ENCODE measurements at regions not wholly inside any gene's neighbourhood (a gene's known extent, or its start where the extent isn't known, plus 50 kb on each side); places are given as distances from the start of the nearest gene placed in this dataset.

DNA sequence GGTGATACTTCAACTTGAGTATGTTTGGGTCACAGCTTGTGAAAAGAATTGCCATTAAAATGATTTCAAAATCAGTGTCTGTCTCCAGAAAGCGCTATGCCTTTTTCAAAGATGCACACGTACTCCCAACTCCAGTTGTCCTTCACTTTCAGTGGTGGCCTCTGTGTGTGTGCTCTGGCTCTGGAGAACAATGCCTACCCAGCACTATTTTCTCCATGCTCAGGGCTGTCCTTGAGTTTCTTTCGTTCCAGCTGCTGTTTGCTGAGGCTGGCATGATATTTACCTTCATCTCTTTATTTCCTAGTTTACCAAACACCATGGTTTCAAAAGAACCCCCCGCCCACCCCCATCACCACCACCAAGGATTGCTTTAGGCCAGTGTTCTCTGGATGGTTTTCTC is 136.8 kb downstream of the QRSL1 start:
- TF ChIP-seq ZNF316 (IDR thresholded peaks at IDR 0.05): no peak
- TF ChIP-seq, protein P1, sequence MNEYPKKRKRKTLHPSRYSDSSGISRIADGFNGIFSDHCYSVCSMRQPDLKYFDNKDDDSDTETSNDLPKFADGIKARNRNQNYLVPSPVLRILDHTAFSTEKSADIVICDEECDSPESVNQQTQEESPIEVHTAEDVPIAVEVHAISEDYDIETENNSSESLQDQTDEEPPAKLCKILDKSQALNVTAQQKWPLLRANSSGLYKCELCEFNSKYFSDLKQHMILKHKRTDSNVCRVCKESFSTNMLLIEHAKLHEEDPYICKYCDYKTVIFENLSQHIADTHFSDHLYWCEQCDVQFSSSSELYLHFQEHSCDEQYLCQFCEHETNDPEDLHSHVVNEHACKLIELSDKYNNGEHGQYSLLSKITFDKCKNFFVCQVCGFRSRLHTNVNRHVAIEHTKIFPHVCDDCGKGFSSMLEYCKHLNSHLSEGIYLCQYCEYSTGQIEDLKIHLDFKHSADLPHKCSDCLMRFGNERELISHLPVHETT (CRISPR knock-in tag; conservative IDR thresholded peaks at IDR 0.05 in 1 of 2, IDR thresholded peaks at IDR 0.05 in 1 of 2): no peak
- no peak for TF ChIP-seq POLR2AphosphoS2 (IDR thresholded peaks at IDR 0.05; ENCODE audit: low read length)
- no peak for TF ChIP-seq ELF1 (tag; IDR thresholded peaks at IDR 0.05)

Data from K562 (cell line).